ENCODE measurements at regions not wholly inside any gene's neighbourhood (a gene's known extent, or its start where the extent isn't known, plus 50 kb on each side); places are given as distances from the start of the nearest gene placed in this dataset.

GRCh38 chr5:143720689-143721088 is 91.3 kb upstream of the HMHB1 start:
- CTCF ChIA-PET: no interaction called here
- H3K27ac Mint-ChIP-seq: no peak overlapping the region
- no peak overlapping the region for H3K4me3 Mint-ChIP-seq
- peaks cover 6% of the 10 kb centered on the region for H3K36me3 Mint-ChIP-seq
- POLR2A ChIA-PET: no interaction called here
- H3K27me3 Mint-ChIP-seq: peaks cover 2% of the 10 kb centered on the region
- H3K4me1 Mint-ChIP-seq (ENCODE audit: low read depth): no peaks in the 10 kb centered on the region
- H3K9me3 Mint-ChIP-seq: peaks cover 18% of the 10 kb centered on the region
- intact Hi-C loops (cut with micrococcal nuclease): no loop called here
- DNase-seq: no peak

- no peaks in the 10 kb centered on the region for H3K9me3 Mint-ChIP-seq
- intact Hi-C loops (cut with micrococcal nuclease): no loop called here
- no peaks in the 10 kb centered on the region for H3K36me3 Mint-ChIP-seq
- ChIA-PET POLR2A (no interaction called here), CTCF (no interaction called here)
- no peaks in the 10 kb centered on the region for H3K4me1 Mint-ChIP-seq (ENCODE audit: low read depth)
- no peaks in the 10 kb centered on the region for H3K27me3 Mint-ChIP-seq
- no peak overlapping the region for H3K27ac Mint-ChIP-seq
- DNase-seq: no peak
- no peak overlapping the region for H3K4me3 Mint-ChIP-seq
These were observed 94.6 kb upstream of the HMHB1 start for GRCh38 chr5:143717400-143717799.

GRCh38 chr5:143716881-143717280 is 95.1 kb upstream of the HMHB1 start:
- H3K27me3 Mint-ChIP-seq: no peaks in the 10 kb centered on the region
- H3K4me1 Mint-ChIP-seq (ENCODE audit: low read depth): no peaks in the 10 kb centered on the region
- no peaks in the 10 kb centered on the region for H3K9me3 Mint-ChIP-seq
- DNase-seq: no peak
- intact Hi-C loops (cut with micrococcal nuclease): no loop called here
- no peak overlapping the region for H3K27ac Mint-ChIP-seq
- H3K4me3 Mint-ChIP-seq: no peak overlapping the region
- CTCF ChIA-PET: no interaction called here
- no peaks in the 10 kb centered on the region for H3K36me3 Mint-ChIP-seq
- POLR2A ChIA-PET: no interaction called here

GRCh38 chr5:143715616-143716015 is 96.3 kb upstream of the HMHB1 start:
- ChIA-PET CTCF (no interaction called here), POLR2A (no interaction called here)
- Mint-ChIP-seq H3K27ac (no peak overlapping the region), H3K4me3 (no peak overlapping the region), H3K27me3 (no peaks in the 10 kb centered on the region), H3K4me1 (ENCODE audit: low read depth) (no peaks in the 10 kb centered on the region), H3K9me3 (no peaks in the 10 kb centered on the region), H3K36me3 (no peaks in the 10 kb centered on the region)
- intact Hi-C loops (cut with micrococcal nuclease): no loop called here
- DNase-seq: no peak

GRCh38 chr5:143714629-143715028 is 97.3 kb upstream of the HMHB1 start:
- Mint-ChIP-seq H3K27me3 (no peaks in the 10 kb centered on the region), H3K4me3 (no peak overlapping the region), H3K4me1 (ENCODE audit: low read depth) (no peaks in the 10 kb centered on the region), H3K27ac (no peak overlapping the region), H3K36me3 (no peaks in the 10 kb centered on the region), H3K9me3 (no peaks in the 10 kb centered on the region)
- POLR2A ChIA-PET: no interaction called here
- no peak for DNase-seq
- intact Hi-C loops (cut with micrococcal nuclease): no loop called here
- CTCF ChIA-PET: no interaction called here

GRCh38 chr5:143713047-143714003 is 98.6 kb upstream of the HMHB1 start:
- H3K27me3 Mint-ChIP-seq: no peaks in the 10 kb centered on the region
- no peaks in the 10 kb centered on the region for H3K36me3 Mint-ChIP-seq
- no peaks in the 10 kb centered on the region for H3K4me1 Mint-ChIP-seq (ENCODE audit: low read depth)
- no peak overlapping the region for H3K4me3 Mint-ChIP-seq
- DNase-seq: no peak
- ChIA-PET CTCF (no interaction called here), POLR2A (no interaction called here)
- H3K27ac Mint-ChIP-seq: no peak overlapping the region
- no peaks in the 10 kb centered on the region for H3K9me3 Mint-ChIP-seq
- intact Hi-C loops (cut with micrococcal nuclease): no loop called here

GRCh38 chr5:143708672-143709071 is 103.3 kb upstream of the HMHB1 start:
- Mint-ChIP-seq H3K4me1 (ENCODE audit: low read depth) (peaks cover 2% of the 10 kb centered on the region), H3K9me3 (no peaks in the 10 kb centered on the region), H3K36me3 (no peaks in the 10 kb centered on the region), H3K4me3 (no peak overlapping the region), H3K27me3 (peaks cover 9% of the 10 kb centered on the region), H3K27ac (no peak overlapping the region)
- ChIA-PET CTCF (no interaction called here), POLR2A (no interaction called here)
- DNase-seq: no peak
- intact Hi-C loops (cut with micrococcal nuclease): no loop called here

- no peak for DNase-seq
These were observed 104.2 kb upstream of the HMHB1 start for GRCh38 chr5:143707806-143708205.

GRCh38 chr5:143705381-143705780 is 106.6 kb upstream of the HMHB1 start:
- Mint-ChIP-seq H3K4me3 (no peak overlapping the region), H3K36me3 (no peaks in the 10 kb centered on the region), H3K27me3 (peaks cover 9% of the 10 kb centered on the region), H3K9me3 (no peaks in the 10 kb centered on the region), H3K4me1 (ENCODE audit: low read depth) (peaks cover 2% of the 10 kb centered on the region), H3K27ac (no peak overlapping the region)
- intact Hi-C loops (cut with micrococcal nuclease): no loop called here
- DNase-seq: no peak
- CTCF ChIA-PET: no interaction called here
- POLR2A ChIA-PET: no interaction called here

More at GRCh38 chr5:143707806-143708205, 104.2 kb upstream of the HMHB1 start:
- intact Hi-C loops (cut with micrococcal nuclease): no loop called here
- ChIA-PET POLR2A (no interaction called here), CTCF (no interaction called here)
- Mint-ChIP-seq H3K9me3 (no peaks in the 10 kb centered on the region), H3K27ac (no peak overlapping the region), H3K27me3 (peaks cover 9% of the 10 kb centered on the region), H3K4me1 (ENCODE audit: low read depth) (peaks cover 2% of the 10 kb centered on the region), H3K4me3 (no peak overlapping the region), H3K36me3 (no peaks in the 10 kb centered on the region)

GRCh38 chr5:143703659-143704058 is 108.3 kb upstream of the HMHB1 start:
- Mint-ChIP-seq H3K4me3 (no peak overlapping the region), H3K9me3 (no peaks in the 10 kb centered on the region), H3K4me1 (ENCODE audit: low read depth) (peaks cover 11% of the 10 kb centered on the region), H3K27me3 (peaks cover 9% of the 10 kb centered on the region), H3K36me3 (no peaks in the 10 kb centered on the region), H3K27ac (no peak overlapping the region)
- ChIA-PET POLR2A (no interaction called here), CTCF (no interaction called here)
- intact Hi-C loops (cut with micrococcal nuclease): no loop called here
- no peak for DNase-seq

- POLR2A ChIA-PET: no interaction called here
These were observed 110.5 kb upstream of the HMHB1 start for GRCh38 chr5:143701493-143701892.

GRCh38 chr5:143700994-143701393 is 111.0 kb upstream of the HMHB1 start:
- no peaks in the 10 kb centered on the region for H3K9me3 Mint-ChIP-seq
- H3K27ac Mint-ChIP-seq: no peak overlapping the region
- peaks cover 16% of the 10 kb centered on the region for H3K4me1 Mint-ChIP-seq (ENCODE audit: low read depth)
- ChIA-PET CTCF (interaction anchor here (1.2 to 1.3 kb wide), 2 partner anchors 27 to 65 kb away, joined by 3 read pairs; no protein-coding TSS in a partner anchor), POLR2A (no interaction called here)
- no peak overlapping the region for H3K4me3 Mint-ChIP-seq
- intact Hi-C loops (cut with micrococcal nuclease): no loop called here
- no peak for DNase-seq
- H3K27me3 Mint-ChIP-seq: peaks cover 3% of the 10 kb centered on the region
- no peaks in the 10 kb centered on the region for H3K36me3 Mint-ChIP-seq

More at GRCh38 chr5:143701493-143701892, 110.5 kb upstream of the HMHB1 start:
- H3K9me3 Mint-ChIP-seq: no peaks in the 10 kb centered on the region
- CTCF ChIA-PET: interaction anchor here (1.2 kb wide), 1 partner anchor 66 kb away, joined by 3 read pairs; no protein-coding TSS in a partner anchor
- no peaks in the 10 kb centered on the region for H3K36me3 Mint-ChIP-seq
- H3K27ac Mint-ChIP-seq: no peak overlapping the region
- intact Hi-C loops (cut with micrococcal nuclease): no loop called here
- peaks cover 16% of the 10 kb centered on the region for H3K4me1 Mint-ChIP-seq (ENCODE audit: low read depth)
- no peak for DNase-seq
- H3K27me3 Mint-ChIP-seq: peaks cover 5% of the 10 kb centered on the region
- no peak overlapping the region for H3K4me3 Mint-ChIP-seq

GRCh38 chr5:143699121-143699520 is 112.8 kb upstream of the HMHB1 start:
- Mint-ChIP-seq H3K36me3 (no peaks in the 10 kb centered on the region), H3K4me1 (ENCODE audit: low read depth) (peaks cover 19% of the 10 kb centered on the region), H3K27ac (no peak overlapping the region), H3K4me3 (no peak overlapping the region), H3K27me3 (no peaks in the 10 kb centered on the region), H3K9me3 (no peaks in the 10 kb centered on the region)
- intact Hi-C loops (cut with micrococcal nuclease): loop anchor here (2.0 kb wide), 1 partner anchor 488 kb away; no protein-coding TSS in a partner anchor
- CTCF ChIA-PET: no interaction called here
- POLR2A ChIA-PET: no interaction called here
- peak; percentile 31 for DNase-seq
